Neural cell (in vitro differentiated cells): ENCODE measurements at regions not wholly inside any gene's neighbourhood (a gene's known extent, or its start where the extent isn't known, plus 50 kb on each side); places are given as distances from the start of the nearest gene placed in this dataset.

Experiments
- CTCF ChIP-seq: fragments of 450-650 bp; IDR thresholded peaks from 2 replicates; pipeline ENCODE4 v1.5.1; 2014; ENCODE audit warnings: antibody characterized with exemption, mild to moderate bottlenecking, moderate library complexity; ENCODE audit not compliant: poor library complexity, severe bottlenecking
- EP300 ChIP-seq: fragments of 450-650 bp; conservative IDR thresholded peaks from 2 replicates; pipeline ENCODE4 v1.6.1; 2014; ENCODE audit warnings: antibody characterized with exemption, mild to moderate bottlenecking, moderate library complexity; ENCODE audit not compliant: poor library complexity, severe bottlenecking
- RAD21 ChIP-seq: fragments of 450-650 bp; conservative IDR thresholded peaks from 2 replicates; pipeline ENCODE4 v1.6.1; 2014; ENCODE audit warnings: antibody characterized with exemption, mild to moderate bottlenecking, moderate library complexity
- REST ChIP-seq: IDR thresholded peaks from 2 replicates; pipeline ENCODE4 v1.6.1; 2012; ENCODE audit warnings: borderline replicate concordance
- SMC3 ChIP-seq: fragments of 450-650 bp; conservative IDR thresholded peaks from 2 replicates; pipeline ENCODE4 v1.6.1; 2014; ENCODE audit warnings: antibody characterized with exemption, mild to moderate bottlenecking, moderate library complexity; ENCODE audit not compliant: poor library complexity

- no peak for TF ChIP-seq EP300
- TF ChIP-seq CTCF, result no peak
- no peak for TF ChIP-seq RAD21
- no peak for TF ChIP-seq SMC3
- TF ChIP-seq REST, result no peak
Observed at GRCh38 chr11:11122749-11123148, 230.3 kb downstream of the CSNK2A3 start.
